ENCODE measurements at regions not wholly inside any gene's neighbourhood (a gene's known extent, or its start where the extent isn't known, plus 50 kb on each side); places are given as distances from the start of the nearest gene placed in this dataset.

DNA sequence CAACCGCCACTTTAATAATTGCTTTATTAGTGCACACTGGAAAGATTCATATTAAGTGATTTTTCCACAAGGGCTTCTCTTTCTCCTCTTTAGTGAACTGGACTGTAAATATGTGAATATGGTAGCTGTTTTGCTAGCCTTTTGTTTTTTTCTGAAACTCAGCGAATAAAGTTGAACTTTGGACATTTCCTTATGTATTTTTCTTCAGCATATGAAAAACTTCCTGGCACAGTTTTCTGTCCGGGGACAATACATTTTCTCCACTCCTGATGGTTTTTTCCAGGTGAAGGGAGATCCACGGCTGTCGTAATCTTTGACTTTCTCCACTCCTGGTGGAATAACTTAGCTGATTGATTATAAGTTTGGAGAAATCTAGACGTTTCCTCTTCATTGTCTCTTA is 457.4 kb upstream of the FAT1 start:
- H2AFZ ChIP-seq (ENCODE audit: low read length) = no peak overlapping the region
- TF ChIP-seq, protein P1, sequence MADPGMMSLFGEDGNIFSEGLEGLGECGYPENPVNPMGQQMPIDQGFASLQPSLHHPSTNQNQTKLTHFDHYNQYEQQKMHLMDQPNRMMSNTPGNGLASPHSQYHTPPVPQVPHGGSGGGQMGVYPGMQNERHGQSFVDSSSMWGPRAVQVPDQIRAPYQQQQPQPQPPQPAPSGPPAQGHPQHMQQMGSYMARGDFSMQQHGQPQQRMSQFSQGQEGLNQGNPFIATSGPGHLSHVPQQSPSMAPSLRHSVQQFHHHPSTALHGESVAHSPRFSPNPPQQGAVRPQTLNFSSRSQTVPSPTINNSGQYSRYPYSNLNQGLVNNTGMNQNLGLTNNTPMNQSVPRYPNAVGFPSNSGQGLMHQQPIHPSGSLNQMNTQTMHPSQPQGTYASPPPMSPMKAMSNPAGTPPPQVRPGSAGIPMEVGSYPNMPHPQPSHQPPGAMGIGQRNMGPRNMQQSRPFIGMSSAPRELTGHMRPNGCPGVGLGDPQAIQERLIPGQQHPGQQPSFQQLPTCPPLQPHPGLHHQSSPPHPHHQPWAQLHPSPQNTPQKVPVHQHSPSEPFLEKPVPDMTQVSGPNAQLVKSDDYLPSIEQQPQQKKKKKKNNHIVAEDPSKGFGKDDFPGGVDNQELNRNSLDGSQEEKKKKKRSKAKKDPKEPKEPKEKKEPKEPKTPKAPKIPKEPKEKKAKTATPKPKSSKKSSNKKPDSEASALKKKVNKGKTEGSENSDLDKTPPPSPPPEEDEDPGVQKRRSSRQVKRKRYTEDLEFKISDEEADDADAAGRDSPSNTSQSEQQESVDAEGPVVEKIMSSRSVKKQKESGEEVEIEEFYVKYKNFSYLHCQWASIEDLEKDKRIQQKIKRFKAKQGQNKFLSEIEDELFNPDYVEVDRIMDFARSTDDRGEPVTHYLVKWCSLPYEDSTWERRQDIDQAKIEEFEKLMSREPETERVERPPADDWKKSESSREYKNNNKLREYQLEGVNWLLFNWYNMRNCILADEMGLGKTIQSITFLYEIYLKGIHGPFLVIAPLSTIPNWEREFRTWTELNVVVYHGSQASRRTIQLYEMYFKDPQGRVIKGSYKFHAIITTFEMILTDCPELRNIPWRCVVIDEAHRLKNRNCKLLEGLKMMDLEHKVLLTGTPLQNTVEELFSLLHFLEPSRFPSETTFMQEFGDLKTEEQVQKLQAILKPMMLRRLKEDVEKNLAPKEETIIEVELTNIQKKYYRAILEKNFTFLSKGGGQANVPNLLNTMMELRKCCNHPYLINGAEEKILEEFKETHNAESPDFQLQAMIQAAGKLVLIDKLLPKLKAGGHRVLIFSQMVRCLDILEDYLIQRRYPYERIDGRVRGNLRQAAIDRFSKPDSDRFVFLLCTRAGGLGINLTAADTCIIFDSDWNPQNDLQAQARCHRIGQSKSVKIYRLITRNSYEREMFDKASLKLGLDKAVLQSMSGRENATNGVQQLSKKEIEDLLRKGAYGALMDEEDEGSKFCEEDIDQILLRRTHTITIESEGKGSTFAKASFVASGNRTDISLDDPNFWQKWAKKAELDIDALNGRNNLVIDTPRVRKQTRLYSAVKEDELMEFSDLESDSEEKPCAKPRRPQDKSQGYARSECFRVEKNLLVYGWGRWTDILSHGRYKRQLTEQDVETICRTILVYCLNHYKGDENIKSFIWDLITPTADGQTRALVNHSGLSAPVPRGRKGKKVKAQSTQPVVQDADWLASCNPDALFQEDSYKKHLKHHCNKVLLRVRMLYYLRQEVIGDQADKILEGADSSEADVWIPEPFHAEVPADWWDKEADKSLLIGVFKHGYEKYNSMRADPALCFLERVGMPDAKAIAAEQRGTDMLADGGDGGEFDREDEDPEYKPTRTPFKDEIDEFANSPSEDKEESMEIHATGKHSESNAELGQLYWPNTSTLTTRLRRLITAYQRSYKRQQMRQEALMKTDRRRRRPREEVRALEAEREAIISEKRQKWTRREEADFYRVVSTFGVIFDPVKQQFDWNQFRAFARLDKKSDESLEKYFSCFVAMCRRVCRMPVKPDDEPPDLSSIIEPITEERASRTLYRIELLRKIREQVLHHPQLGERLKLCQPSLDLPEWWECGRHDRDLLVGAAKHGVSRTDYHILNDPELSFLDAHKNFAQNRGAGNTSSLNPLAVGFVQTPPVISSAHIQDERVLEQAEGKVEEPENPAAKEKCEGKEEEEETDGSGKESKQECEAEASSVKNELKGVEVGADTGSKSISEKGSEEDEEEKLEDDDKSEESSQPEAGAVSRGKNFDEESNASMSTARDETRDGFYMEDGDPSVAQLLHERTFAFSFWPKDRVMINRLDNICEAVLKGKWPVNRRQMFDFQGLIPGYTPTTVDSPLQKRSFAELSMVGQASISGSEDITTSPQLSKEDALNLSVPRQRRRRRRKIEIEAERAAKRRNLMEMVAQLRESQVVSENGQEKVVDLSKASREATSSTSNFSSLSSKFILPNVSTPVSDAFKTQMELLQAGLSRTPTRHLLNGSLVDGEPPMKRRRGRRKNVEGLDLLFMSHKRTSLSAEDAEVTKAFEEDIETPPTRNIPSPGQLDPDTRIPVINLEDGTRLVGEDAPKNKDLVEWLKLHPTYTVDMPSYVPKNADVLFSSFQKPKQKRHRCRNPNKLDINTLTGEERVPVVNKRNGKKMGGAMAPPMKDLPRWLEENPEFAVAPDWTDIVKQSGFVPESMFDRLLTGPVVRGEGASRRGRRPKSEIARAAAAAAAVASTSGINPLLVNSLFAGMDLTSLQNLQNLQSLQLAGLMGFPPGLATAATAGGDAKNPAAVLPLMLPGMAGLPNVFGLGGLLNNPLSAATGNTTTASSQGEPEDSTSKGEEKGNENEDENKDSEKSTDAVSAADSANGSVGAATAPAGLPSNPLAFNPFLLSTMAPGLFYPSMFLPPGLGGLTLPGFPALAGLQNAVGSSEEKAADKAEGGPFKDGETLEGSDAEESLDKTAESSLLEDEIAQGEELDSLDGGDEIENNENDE (IDR thresholded peaks at IDR 0.05; ENCODE audit: insufficient replicate concordance, low read length) = no peak

More for the DNA sequence above, 457.4 kb upstream of the FAT1 start:
- H3K9me3 ChIP-seq (ENCODE audit: insufficient read depth in 2 of 2, low read depth in 1 of 2, low read length in 1 of 2) = no peaks in the 10 kb centered on the region
- FAIRE-seq (no peak), DNase-seq (ENCODE audit: low read depth in 1 of 2, low spot score in 2 of 2) (no peak)
- H3K79me1 ChIP-seq (ENCODE audit: low read depth, low read length) = no peaks in the 10 kb centered on the region
- H3K27ac ChIP-seq (ENCODE audit: low read depth, low read length) = no peak overlapping the region
- no peaks in the 10 kb centered on the region; the same call in 1 of the 2 replicates for H3K23me2 ChIP-seq (ENCODE audit: low read depth, low read length)
- H3K36me3 ChIP-seq (ENCODE audit: control insufficient read depth in 2 of 4, insufficient read depth in 4 of 4, low read length in 3 of 4) = no peaks in the 10 kb centered on the region
- H3K56ac ChIP-seq (replicated peaks; ENCODE audit: insufficient read length, low read depth, low read length) = no peak overlapping the region
- no peak overlapping the region for H2BK5ac ChIP-seq (ENCODE audit: low read depth, low read length)
- no peak overlapping the region for H3K4me2 ChIP-seq (ENCODE audit: insufficient read depth in 1 of 2, low read depth in 2 of 2, low read length in 2 of 2)
- no peak overlapping the region for H2BK20ac ChIP-seq (ENCODE audit: low read length)
- 69% methylated on average over 6 of the region's 6 CpGs; no CpG with 5 or more reads in 1 of the 2 experiments for WGBS, 2 experiments (ENCODE audit: extremely low coverage in 1 of 2, insufficient coverage in 1 of 2, insufficient read length in 1 of 2, insufficient replicate concordance in 2 of 2, low coverage in 1 of 2, low lambda C conversion rate in 2 of 2, missing lambda C conversion rate in 1 of 2)
- CTCF ChIA-PET (ENCODE audit: partially characterized antibody) = no interaction called here
- H4K8ac ChIP-seq (ENCODE audit: extremely low read depth, insufficient read depth, low read length) = no peak overlapping the region
- no peak overlapping the region for H3K4me3 ChIP-seq (ENCODE audit: extremely low read depth in 1 of 4, insufficient read depth in 2 of 4, low read depth in 3 of 4, low read length in 4 of 4)
- no peak overlapping the region for H4K91ac ChIP-seq (replicated peaks; ENCODE audit: insufficient read length, low read length)
- no peaks in the 10 kb centered on the region for H3K27me3 ChIP-seq (replicated peaks in 1 of 4; ENCODE audit: control insufficient read depth in 3 of 4, extremely low read depth in 1 of 4, insufficient read depth in 3 of 4, low read length in 3 of 4)
- no peak overlapping the region for H4K5ac ChIP-seq (ENCODE audit: insufficient read length, low read depth, low read length)
- POLR2A ChIA-PET (ENCODE audit: partially characterized antibody) = no interaction called here
- H4K20me1 ChIP-seq (replicated peaks in 1 of 2; ENCODE audit: control insufficient read depth in 1 of 2, insufficient read depth in 2 of 2, low read length in 2 of 2) = no peaks in the 10 kb centered on the region
- no peak overlapping the region for H2AK5ac ChIP-seq (ENCODE audit: low read depth, low read length)
- no peak overlapping the region for H2BK120ac ChIP-seq (replicated peaks; ENCODE audit: low read depth, low read length)
- no peak overlapping the region for H2BK12ac ChIP-seq (ENCODE audit: low read depth, low read length)
- no peak overlapping the region for H3K18ac ChIP-seq (ENCODE audit: extremely low read depth, low read length)
- H3K9ac ChIP-seq (replicated peaks in 1 of 4; ENCODE audit: extremely low read depth in 1 of 4, low read depth in 3 of 4, low read length in 3 of 4) = no peak overlapping the region
- H3K23ac ChIP-seq (ENCODE audit: insufficient read length) = no peak overlapping the region
- H3K4ac ChIP-seq (replicated peaks; ENCODE audit: insufficient read length, low read depth, low read length) = no peak overlapping the region
- peaks cover 0 to 3% (median under 1%) of the 10 kb centered on the region in 4 experiments; a peak in 2 of 7 replicates for H3K4me1 ChIP-seq (replicated peaks in 1 of 4; ENCODE audit: control insufficient read depth in 3 of 4, insufficient read depth in 4 of 4, low read length in 3 of 4)
- H2BK15ac ChIP-seq (ENCODE audit: low read length) = no peak overlapping the region
- no peaks in the 10 kb centered on the region for H3K79me2 ChIP-seq (ENCODE audit: control insufficient read depth in 1 of 2, insufficient read depth in 2 of 2, low read length in 2 of 2)
- H3K14ac ChIP-seq (ENCODE audit: insufficient read length) = no peak overlapping the region

All from H1 (cell line).